Stimulated activated CD8-positive, alpha-beta memory T cell treated with anti-CD3 and anti-CD28 coated beads, Interleukin-4, amount 100 ng/mL, for 48 hours (primary cell): ENCODE measurements at regions not wholly inside any gene's neighbourhood (a gene's known extent, or its start where the extent isn't known, plus 50 kb on each side); places are given as distances from the start of the nearest gene placed in this dataset.
"Not testable (repeated sequence)": the region's sequence is repeated elsewhere in the genome, so short reads cannot be mapped to it uniquely, and the experiment has no call there.

Source experiments
- DNase-seq: peaks from one replicate; pipeline ENCODE4 v3.0.0-alpha.2; 2020

- DNase-seq, result no peak
Observed at GRCh38 chr5:174567506-174568141, 156.8 kb upstream of the MSX2 start.

GRCh38 chr5:174570662-174571061, 153.7 kb upstream of the MSX2 start:
- no peak for DNase-seq

GRCh38 chr5:174571662-174572397, 152.6 kb upstream of the MSX2 start:
- no peak for DNase-seq

- DNase-seq, result no peak
Observed at GRCh38 chr5:174572591-174572990, 151.8 kb upstream of the MSX2 start.

GRCh38 chr5:174573221-174573994, 151.0 kb upstream of the MSX2 start:
- no peak for DNase-seq

GRCh38 chr5:174575043-174575442, 149.3 kb upstream of the MSX2 start:
- no peak for DNase-seq

- no peak for DNase-seq
Observed at GRCh38 chr5:174576042-174576441, 148.3 kb upstream of the MSX2 start.

GRCh38 chr5:174581479-174581878, 142.9 kb upstream of the MSX2 start:
- DNase-seq, result no peak

GRCh38 chr5:174581894-174582293, 142.5 kb upstream of the MSX2 start:
- no peak for DNase-seq

- DNase-seq, result no peak
Observed at GRCh38 chr5:174583071-174583470, 141.3 kb upstream of the MSX2 start.

- no peak for DNase-seq
Observed at GRCh38 chr5:174585472-174585871, 138.9 kb upstream of the MSX2 start.

GRCh38 chr5:174586163-174586562, 138.2 kb upstream of the MSX2 start:
- DNase-seq, result not testable (repeated sequence)

- no peak for DNase-seq
Observed at GRCh38 chr5:174589011-174589410, 135.4 kb upstream of the MSX2 start.

- DNase-seq, result no peak
Observed at GRCh38 chr5:174589599-174589998, 134.8 kb upstream of the MSX2 start.

GRCh38 chr5:174590820-174591219, 133.6 kb upstream of the MSX2 start:
- no peak for DNase-seq

- no peak for DNase-seq
Observed at GRCh38 chr5:174596429-174596828, 128.0 kb upstream of the MSX2 start.

- DNase-seq, result no peak
Observed at GRCh38 chr5:174599992-174600391, 124.4 kb upstream of the MSX2 start.

- DNase-seq, result no peak
Observed at GRCh38 chr5:174601946-174602345, 122.4 kb upstream of the MSX2 start.

GRCh38 chr5:174606153-174606552, 118.2 kb upstream of the MSX2 start:
- no peak for DNase-seq

- no peak for DNase-seq
Observed at GRCh38 chr5:174606646-174607045, 117.7 kb upstream of the MSX2 start.

- no peak for DNase-seq
Observed at GRCh38 chr5:174607205-174607604, 117.2 kb upstream of the MSX2 start.

GRCh38 chr5:174607916-174608315, 116.5 kb upstream of the MSX2 start:
- no peak for DNase-seq

- DNase-seq, result peak; percentile 27
Observed at GRCh38 chr5:174608631-174609097, 115.7 kb upstream of the MSX2 start.

- DNase-seq, result no peak
Observed at GRCh38 chr5:174609116-174609515, 115.3 kb upstream of the MSX2 start.
